ENCODE measurements at regions not wholly inside any gene's neighbourhood (a gene's known extent, or its start where the extent isn't known, plus 50 kb on each side); places are given as distances from the start of the nearest gene placed in this dataset.
A peak's percentile ranks its signal among the peaks of the same experiment; 100 is the strongest.

DNA sequence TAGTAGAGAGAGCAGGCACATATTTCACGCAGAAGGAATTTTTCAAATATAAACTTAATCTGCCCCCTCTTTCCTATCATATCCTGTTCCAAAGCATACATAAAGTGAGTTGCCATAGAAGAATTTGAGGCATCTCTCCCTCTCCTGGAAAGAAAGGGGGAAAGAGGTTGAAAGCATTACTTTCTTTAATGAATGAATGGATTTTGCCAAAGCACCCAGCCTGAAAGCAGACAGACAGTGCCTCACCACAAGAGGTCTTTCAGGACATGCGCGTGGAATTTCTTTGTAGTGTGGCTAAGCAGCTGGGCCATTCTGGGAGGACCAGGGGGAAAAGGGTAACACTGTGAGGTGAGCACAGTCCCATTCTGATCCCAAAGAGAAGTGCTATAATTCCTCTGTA, 651.4 kb downstream of the IQCM start:
- Histone ChIP-seq H3K27ac (no peak overlapping the region), H3K36me3 (no peaks in the 10 kb centered on the region), H3K4me1 (no peaks in the 10 kb centered on the region), H3K9me3 (no peaks in the 10 kb centered on the region), H3K4me3 (replicated peaks in 1 of 3) (no peak overlapping the region), H3K27me3 (no peaks in the 10 kb centered on the region)
- no peak for DNase-seq
- 82 to 93% methylated on average over 3 of the region's 3 CpGs for WGBS, 2 donors
- intact Hi-C loops (cut with DNase I): no loop called here
- TF ChIP-seq POLR2A (IDR thresholded peaks at IDR 0.05): no peak
- TF ChIP-seq, protein P1, sequence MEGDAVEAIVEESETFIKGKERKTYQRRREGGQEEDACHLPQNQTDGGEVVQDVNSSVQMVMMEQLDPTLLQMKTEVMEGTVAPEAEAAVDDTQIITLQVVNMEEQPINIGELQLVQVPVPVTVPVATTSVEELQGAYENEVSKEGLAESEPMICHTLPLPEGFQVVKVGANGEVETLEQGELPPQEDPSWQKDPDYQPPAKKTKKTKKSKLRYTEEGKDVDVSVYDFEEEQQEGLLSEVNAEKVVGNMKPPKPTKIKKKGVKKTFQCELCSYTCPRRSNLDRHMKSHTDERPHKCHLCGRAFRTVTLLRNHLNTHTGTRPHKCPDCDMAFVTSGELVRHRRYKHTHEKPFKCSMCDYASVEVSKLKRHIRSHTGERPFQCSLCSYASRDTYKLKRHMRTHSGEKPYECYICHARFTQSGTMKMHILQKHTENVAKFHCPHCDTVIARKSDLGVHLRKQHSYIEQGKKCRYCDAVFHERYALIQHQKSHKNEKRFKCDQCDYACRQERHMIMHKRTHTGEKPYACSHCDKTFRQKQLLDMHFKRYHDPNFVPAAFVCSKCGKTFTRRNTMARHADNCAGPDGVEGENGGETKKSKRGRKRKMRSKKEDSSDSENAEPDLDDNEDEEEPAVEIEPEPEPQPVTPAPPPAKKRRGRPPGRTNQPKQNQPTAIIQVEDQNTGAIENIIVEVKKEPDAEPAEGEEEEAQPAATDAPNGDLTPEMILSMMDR (IDR thresholded peaks at IDR 0.05): no peak

DNA sequence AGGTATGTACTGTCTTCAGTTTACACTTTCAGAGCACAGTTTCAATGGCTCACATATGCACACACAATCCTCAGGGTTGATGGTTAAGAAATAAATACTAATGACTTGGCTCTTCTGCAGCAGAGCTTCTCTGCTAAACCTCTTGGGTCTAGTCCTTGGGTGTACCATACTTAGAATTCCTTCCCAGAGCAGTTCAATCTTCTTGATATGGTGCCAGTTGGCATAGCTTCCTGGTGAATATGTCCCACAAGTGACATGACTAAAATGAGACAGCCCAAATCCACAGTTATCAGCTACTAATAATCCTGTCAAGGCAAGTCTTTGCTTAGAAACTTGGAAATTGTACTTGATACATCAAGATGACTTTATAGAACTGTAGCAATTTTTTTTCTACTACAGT, 654.4 kb downstream of the IQCM start:
- Histone ChIP-seq H3K27ac (no peak overlapping the region), H3K4me3 (replicated peaks in 1 of 3) (no peak overlapping the region), H3K4me1 (no peaks in the 10 kb centered on the region), H3K36me3 (no peaks in the 10 kb centered on the region), H3K9me3 (no peaks in the 10 kb centered on the region), H3K27me3 (no peaks in the 10 kb centered on the region)
- peak in 1 of 2 donors; percentile 5 for DNase-seq
- intact Hi-C loops (cut with DNase I): no loop called here
- TF ChIP-seq POLR2A (IDR thresholded peaks at IDR 0.05): no peak
- TF ChIP-seq, protein P1 (IDR thresholded peaks at IDR 0.05): no peak

DNA sequence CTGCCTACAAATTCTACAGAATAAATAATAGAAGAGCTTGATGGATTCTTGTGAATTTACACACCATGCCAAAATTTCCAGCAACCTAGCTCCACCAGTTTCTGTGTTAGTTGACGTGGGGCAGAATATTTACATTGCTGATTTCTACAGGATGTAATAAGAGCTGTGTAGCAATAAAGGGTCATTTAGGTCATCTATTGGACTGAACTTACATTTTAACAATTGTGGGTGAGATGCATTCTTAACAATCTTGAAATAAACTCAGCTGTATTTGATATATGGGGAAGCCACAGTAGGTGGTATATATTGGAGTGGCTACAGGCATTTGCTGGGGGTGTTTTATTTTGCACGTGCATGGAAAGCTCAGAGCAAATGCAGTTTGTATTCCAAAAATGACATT, 655.3 kb downstream of the IQCM start:
- 88 to 90% methylated on average over 2 of the region's 2 CpGs for WGBS, 2 donors
- TF ChIP-seq, protein P1 (IDR thresholded peaks at IDR 0.05): no peak
- no peak for TF ChIP-seq POLR2A (IDR thresholded peaks at IDR 0.05)
- intact Hi-C loops (cut with DNase I): no loop called here
- DNase-seq: no peak
- Histone ChIP-seq H3K4me1 (no peaks in the 10 kb centered on the region), H3K27me3 (no peaks in the 10 kb centered on the region), H3K4me3 (replicated peaks in 1 of 3) (no peak overlapping the region), H3K36me3 (no peaks in the 10 kb centered on the region), H3K9me3 (no peaks in the 10 kb centered on the region), H3K27ac (no peak overlapping the region)

DNA sequence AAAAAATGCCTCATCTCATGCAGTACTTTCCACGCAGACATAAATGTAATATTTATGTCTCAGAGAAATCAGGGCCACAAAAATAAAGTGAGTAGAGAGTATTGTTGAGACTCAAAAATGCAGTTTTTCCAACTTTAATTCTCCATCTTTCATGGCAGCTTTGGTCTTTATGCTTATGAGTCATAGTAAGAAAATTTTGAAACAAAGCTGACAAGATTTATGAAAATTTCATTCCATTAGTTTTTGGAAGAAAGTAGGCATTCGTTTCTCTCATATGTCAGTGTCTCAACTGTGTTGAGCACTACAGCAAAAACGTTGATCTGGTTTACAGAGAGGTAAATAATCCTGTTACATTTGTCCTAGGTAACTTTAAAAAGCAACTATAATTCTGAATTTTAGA, 656.8 kb downstream of the IQCM start:
- H3K27me3 ChIP-seq: no peaks in the 10 kb centered on the region
- H3K36me3 ChIP-seq: no peaks in the 10 kb centered on the region
- DNase-seq: no peak
- no peak for TF ChIP-seq POLR2A (IDR thresholded peaks at IDR 0.05)
- TF ChIP-seq, protein P1 (IDR thresholded peaks at IDR 0.05): no peak
- WGBS, 2 donors: 53 to 79% methylated on average over 3 of the region's 3 CpGs
- no peak overlapping the region for H3K4me3 ChIP-seq (replicated peaks in 1 of 3)
- intact Hi-C loops (cut with DNase I): no loop called here
- H3K4me1 ChIP-seq: no peaks in the 10 kb centered on the region
- H3K27ac ChIP-seq: no peak overlapping the region
- H3K9me3 ChIP-seq: no peaks in the 10 kb centered on the region

DNA sequence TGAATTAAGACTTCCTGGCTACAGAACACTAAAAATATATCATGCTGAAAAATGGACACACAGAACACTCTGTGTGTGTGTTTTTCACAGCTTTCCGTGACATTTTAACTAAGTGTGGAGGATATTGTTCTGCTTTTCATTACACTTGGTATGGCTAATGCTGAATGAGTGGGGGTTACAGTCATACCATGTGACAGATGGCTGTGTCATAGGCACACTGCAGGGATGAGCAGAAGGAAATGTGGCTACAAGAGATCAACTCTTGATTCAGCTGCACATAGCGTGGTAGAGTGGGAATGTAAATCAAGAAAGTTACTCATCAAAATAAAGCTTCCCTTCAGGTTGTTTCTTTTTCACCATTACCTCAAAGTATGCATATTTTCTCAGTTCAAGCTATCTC, 669.8 kb downstream of the IQCM start:
- no peak overlapping the region for H3K27ac ChIP-seq
- no peak overlapping the region for H3K4me3 ChIP-seq (replicated peaks in 1 of 3)
- no peaks in the 10 kb centered on the region for H3K4me1 ChIP-seq
- H3K27me3 ChIP-seq: no peaks in the 10 kb centered on the region
- WGBS, 2 donors: 81 to 90% methylated on average over 2 of the region's 2 CpGs
- H3K36me3 ChIP-seq: no peaks in the 10 kb centered on the region
- DNase-seq: no peak
- TF ChIP-seq, protein P1 (IDR thresholded peaks at IDR 0.05): no peak
- TF ChIP-seq POLR2A (IDR thresholded peaks at IDR 0.05): no peak
- H3K9me3 ChIP-seq: peaks cover 4% of the 10 kb centered on the region
- intact Hi-C loops (cut with DNase I): no loop called here
